Upper lobe of left lung (tissue), 4 donors: ENCODE measurements at regions not wholly inside any gene's neighbourhood (a gene's known extent, or its start where the extent isn't known, plus 50 kb on each side); places are given as distances from the start of the nearest gene placed in this dataset.
"Not testable (repeated sequence)": the region's sequence is repeated elsewhere in the genome, so short reads cannot be mapped to it uniquely, and the experiment has no call there.

ENCODE experiments used
- POLR2A ChIP-seq, 4 donors: fragments of 450-650 bp; IDR thresholded peaks; one replicate each; pipeline ENCODE4 v1.5.1; 2016 to 2017; ENCODE audit warnings: antibody characterized with exemption in 4 of 4, mild to moderate bottlenecking in 2 of 4
- POLR2AphosphoS5 ChIP-seq, 2 donors: sonication (generic); formaldehyde crosslinking; IDR thresholded peaks; one replicate each; pipeline ENCODE4 v1.5.1; 2017; ENCODE audit warnings: antibody characterized with exemption in 2 of 2
- TF ChIP-seq, protein P1 (sequence below), 6 experiments: fragments of 450-650 bp in 4 of 6; fragments of 200-600 bp in 2 of 6; sonication (generic) in 2 of 6; IDR thresholded peaks; one replicate each; pipeline ENCODE4 v1.5.1; 2016 to 2019; ENCODE audit warnings: antibody characterized with exemption in 6 of 6

DNA sequence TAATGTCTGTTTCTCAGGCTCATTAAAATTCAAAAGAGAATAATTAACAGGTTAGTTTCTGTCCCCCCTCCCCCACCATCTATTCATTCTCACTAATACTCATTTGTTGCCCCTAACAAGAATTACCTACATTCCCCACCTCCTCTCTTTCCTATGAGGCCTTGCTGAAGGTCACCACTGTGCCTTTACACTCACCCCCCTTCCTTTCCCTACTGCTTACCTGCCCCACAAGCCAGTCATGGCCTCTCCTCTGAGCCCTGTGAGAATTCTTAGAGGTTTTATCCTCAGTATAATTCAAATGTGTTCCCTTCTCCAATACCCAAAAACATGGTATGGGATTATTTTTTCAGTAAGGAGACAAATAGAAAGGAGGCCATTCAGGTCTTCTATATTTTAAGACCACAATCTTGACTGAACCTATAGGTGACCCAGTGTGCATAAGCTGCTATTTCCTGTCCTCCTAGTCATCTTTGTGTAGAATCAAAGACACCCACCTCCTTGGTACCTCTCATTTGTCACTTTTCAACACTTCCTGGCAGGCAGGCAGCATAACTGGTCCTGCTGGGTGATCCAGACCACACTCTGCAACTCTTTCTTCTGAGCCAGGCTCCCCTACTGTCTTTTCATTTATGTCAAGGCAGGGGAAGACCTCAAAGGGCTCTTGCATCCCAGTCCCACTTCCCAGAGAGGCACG is 55.8 kb upstream of the PLGLB2 start:
- TF ChIP-seq, protein P1, sequence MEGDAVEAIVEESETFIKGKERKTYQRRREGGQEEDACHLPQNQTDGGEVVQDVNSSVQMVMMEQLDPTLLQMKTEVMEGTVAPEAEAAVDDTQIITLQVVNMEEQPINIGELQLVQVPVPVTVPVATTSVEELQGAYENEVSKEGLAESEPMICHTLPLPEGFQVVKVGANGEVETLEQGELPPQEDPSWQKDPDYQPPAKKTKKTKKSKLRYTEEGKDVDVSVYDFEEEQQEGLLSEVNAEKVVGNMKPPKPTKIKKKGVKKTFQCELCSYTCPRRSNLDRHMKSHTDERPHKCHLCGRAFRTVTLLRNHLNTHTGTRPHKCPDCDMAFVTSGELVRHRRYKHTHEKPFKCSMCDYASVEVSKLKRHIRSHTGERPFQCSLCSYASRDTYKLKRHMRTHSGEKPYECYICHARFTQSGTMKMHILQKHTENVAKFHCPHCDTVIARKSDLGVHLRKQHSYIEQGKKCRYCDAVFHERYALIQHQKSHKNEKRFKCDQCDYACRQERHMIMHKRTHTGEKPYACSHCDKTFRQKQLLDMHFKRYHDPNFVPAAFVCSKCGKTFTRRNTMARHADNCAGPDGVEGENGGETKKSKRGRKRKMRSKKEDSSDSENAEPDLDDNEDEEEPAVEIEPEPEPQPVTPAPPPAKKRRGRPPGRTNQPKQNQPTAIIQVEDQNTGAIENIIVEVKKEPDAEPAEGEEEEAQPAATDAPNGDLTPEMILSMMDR (IDR thresholded peaks at IDR 0.05), result not testable (repeated sequence)
- not testable (repeated sequence) for TF ChIP-seq POLR2A, POLR2AphosphoS5 (IDR thresholded peaks at IDR 0.05)
